ENCODE measurements at regions not wholly inside any gene's neighbourhood (a gene's known extent, or its start where the extent isn't known, plus 50 kb on each side); places are given as distances from the start of the nearest gene placed in this dataset.
A peak's percentile ranks its signal among the peaks of the same experiment; 100 is the strongest.

- no peak for DNase-seq (ENCODE audit: low read depth in 2 of 3, low spot score in 2 of 3)
Measured at GRCh38 chr18:10056506-10056905, 142.7 kb downstream of the VAPA start.

- peak in 2 of 3 donors; percentile 19 to 21 for DNase-seq (ENCODE audit: low read depth in 2 of 3, low spot score in 2 of 3)
Measured at GRCh38 chr18:10057401-10057893, 143.6 kb downstream of the VAPA start.

GRCh38 chr18:10057894-10058791 is 144.3 kb downstream of the VAPA start:
- peak in 1 of 3 donors; percentile 14 for DNase-seq (ENCODE audit: low read depth in 2 of 3, low spot score in 2 of 3)

GRCh38 chr18:10059610-10060468 is 146.0 kb downstream of the VAPA start:
- DNase-seq (ENCODE audit: low read depth in 2 of 3, low spot score in 2 of 3) = no peak

- DNase-seq (ENCODE audit: low read depth in 2 of 3, low spot score in 2 of 3) = no peak
Measured at GRCh38 chr18:10060469-10060782, 146.6 kb downstream of the VAPA start.

GRCh38 chr18:10060841-10061240 is 147.0 kb downstream of the VAPA start:
- no peak for DNase-seq (ENCODE audit: low read depth in 2 of 3, low spot score in 2 of 3)

GRCh38 chr18:10061566-10062140 is 147.8 kb downstream of the VAPA start:
- DNase-seq (ENCODE audit: low read depth in 2 of 3, low spot score in 2 of 3) = no peak

GRCh38 chr18:10062302-10063300 is 148.8 kb downstream of the VAPA start:
- DNase-seq (ENCODE audit: low read depth in 2 of 3, low spot score in 2 of 3) = no peak

GRCh38 chr18:10063489-10063888 is 149.7 kb downstream of the VAPA start:
- DNase-seq (ENCODE audit: low read depth in 2 of 3, low spot score in 2 of 3) = no peak

GRCh38 chr18:10064267-10064666 is 150.5 kb downstream of the VAPA start:
- DNase-seq (ENCODE audit: low read depth in 2 of 3, low spot score in 2 of 3) = no peak

- DNase-seq (ENCODE audit: low read depth in 2 of 3, low spot score in 2 of 3) = no peak
Measured at GRCh38 chr18:10065296-10065695, 151.5 kb downstream of the VAPA start.

- no peak for DNase-seq (ENCODE audit: low read depth in 2 of 3, low spot score in 2 of 3)
Measured at GRCh38 chr18:10067670-10068659, 154.1 kb downstream of the VAPA start.

GRCh38 chr18:10068766-10069567 is 155.2 kb downstream of the VAPA start:
- DNase-seq (ENCODE audit: low read depth in 2 of 3, low spot score in 2 of 3) = no peak

- no peak for DNase-seq (ENCODE audit: low read depth in 2 of 3, low spot score in 2 of 3)
Measured at GRCh38 chr18:10070561-10071000, 156.8 kb downstream of the VAPA start.

GRCh38 chr18:10072671-10073175 is 158.9 kb downstream of the VAPA start:
- DNase-seq (ENCODE audit: low read depth in 2 of 3, low spot score in 2 of 3) = no peak

GRCh38 chr18:10074110-10074509 is 160.3 kb downstream of the VAPA start:
- peak in 1 of 3 donors; percentile 56 for DNase-seq (ENCODE audit: low read depth in 2 of 3, low spot score in 2 of 3)

GRCh38 chr18:10074728-10075127 is 160.9 kb downstream of the VAPA start:
- no peak for DNase-seq (ENCODE audit: low read depth in 2 of 3, low spot score in 2 of 3)
